ENCODE measurements at regions not wholly inside any gene's neighbourhood (a gene's known extent, or its start where the extent isn't known, plus 50 kb on each side); places are given as distances from the start of the nearest gene placed in this dataset.
"Not testable (repeated sequence)": the region's sequence is repeated elsewhere in the genome, so short reads cannot be mapped to it uniquely, and the experiment has no call there.

DNA sequence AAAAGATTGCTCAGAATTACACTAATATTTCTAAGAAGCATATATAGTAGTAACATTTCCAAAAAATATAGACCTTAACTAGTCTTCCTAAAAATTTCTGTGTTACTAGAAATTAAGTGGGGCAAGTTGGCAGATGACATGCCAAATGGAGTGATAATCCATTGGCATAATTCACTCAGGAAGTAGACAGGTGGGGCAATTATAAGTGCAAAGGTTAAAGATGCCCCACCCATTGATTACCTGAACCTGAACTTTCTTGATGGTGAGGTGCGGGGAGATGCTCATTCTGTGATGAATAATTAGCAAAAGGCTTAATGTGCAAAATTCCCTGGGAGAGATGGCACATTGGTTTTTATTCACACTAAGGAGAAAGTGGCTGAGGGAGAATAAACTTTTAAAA lies 145.8 kb upstream of the RASGEF1B start:
- DNase-seq, result no peak

DNA sequence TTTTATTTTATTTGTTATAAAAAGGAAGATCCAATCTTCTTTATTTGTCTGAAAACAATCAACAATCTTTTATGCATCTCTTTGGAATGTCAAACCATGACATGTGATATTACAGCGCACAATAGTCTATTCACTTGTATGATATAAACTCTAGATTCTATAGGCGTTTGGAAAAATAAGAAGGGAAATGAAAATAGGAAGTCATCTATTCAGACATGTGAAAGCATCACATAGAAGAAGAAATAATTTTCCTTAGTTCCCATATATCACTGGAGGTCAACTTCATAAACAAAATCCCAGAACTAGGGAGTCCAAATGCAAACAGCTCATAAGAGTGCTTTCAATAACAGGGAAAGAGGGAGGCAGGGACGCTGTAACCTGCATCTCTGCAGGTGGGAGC lies 139.5 kb upstream of the RASGEF1B start:
- no peak for DNase-seq

DNA sequence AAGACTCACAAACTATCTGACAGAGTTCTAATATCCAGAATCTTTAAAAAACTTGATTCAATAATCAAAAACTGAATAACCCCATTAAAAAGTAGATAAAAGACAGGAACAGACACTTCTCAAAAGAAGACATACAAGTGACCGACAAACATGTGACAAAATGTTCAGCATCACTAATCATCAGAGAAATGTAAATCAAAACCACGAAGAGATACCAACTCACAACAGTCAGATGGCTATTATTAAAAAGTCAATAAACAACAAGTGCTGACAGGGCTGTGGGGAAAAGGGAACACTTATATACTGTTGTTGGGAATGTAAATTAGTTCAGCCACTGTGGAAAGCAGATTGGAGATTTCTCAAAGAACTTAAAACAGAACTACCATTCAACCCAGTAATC lies 138.1 kb upstream of the RASGEF1B start:
- DNase-seq, result no peak

DNA sequence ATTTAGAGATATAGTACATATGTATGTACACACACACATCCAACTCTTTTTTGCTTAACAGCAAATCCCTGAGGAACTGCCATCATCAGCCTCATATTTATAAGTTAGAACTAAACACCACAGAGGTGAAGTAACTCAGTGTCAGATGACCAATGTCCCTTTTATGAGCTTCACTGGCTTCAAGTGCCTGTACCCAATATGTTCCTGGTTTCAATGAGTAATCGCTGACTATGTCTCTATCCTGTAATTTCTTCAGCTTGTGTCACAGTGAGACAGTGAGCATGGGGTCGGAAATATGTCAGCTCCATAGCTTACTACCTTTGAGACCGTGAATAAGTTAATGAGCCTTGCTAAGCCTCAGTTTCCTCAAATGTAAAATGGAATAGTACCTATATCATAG lies 136.2 kb upstream of the RASGEF1B start:
- DNase-seq, result no peak

DNA sequence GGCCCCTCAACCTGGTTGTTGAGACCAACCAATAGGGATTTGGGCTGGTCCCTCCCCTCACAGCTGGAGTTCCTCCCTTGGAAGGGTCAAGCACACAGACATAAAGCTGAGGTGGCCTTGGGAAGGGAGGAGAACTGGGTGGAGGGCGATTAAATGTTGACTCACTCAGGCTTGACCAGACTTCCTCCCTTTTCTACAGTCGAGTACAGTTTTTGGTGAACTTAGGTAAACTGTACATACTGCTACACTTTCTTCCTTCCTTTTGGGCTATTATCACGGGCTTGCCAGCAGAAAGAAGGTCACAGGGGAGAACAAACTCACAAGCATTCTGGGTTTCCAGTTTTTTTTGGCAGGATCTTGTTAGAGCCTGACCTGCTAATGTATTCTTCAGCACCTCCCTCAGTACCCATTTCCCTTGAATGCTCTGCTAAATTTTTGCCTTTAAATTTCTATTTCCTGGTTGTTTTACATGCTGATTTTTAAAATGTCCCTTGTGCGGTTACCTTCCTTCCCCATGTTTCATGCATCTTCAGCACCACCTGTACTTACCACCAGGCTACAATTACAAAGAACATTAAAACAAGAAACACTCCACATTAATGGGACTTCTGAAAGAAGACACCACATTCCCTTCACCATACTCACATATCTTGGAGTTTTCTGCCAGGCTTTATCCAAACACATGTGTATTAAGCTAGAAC lies 135.2 kb upstream of the RASGEF1B start:
- no peak for DNase-seq

DNA sequence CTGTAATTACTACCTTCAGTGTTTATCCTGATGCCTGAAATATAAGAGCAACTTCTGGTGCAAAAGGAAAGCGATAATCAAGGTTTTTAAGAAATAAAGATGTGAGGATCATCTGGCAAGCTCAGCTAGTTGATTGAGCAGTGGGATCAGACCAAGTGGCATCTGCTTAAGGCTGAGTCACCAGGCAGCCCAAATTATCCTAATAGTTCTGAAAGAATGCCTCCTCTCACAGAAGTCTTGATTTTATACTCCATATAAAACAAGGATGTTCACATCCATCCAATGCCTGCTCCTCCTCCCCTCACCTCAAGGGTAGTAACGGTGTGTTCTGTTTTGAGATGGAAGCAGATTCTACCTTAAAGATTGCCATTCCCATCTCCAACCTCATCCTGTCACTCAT lies 134.5 kb upstream of the RASGEF1B start:
- no peak for DNase-seq

DNA sequence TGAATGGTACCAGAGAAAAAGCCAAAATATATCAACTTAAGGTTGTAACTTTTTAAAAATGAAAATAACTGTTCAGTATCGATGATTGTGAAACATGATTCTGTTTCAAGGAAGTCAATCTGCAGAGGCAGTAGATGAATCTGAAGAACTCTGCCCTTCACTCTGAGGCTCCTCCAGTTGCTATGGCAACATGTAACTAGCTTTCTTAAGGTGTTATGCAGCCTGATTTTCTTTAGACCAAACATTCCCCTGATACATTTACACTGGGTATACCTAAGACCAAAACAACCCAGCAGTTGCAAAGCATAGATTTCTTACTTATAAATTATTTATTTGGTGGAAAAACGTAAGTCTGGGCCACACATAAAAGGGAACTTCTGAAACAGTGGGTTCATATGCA lies 133.6 kb upstream of the RASGEF1B start:
- no peak for DNase-seq

DNA sequence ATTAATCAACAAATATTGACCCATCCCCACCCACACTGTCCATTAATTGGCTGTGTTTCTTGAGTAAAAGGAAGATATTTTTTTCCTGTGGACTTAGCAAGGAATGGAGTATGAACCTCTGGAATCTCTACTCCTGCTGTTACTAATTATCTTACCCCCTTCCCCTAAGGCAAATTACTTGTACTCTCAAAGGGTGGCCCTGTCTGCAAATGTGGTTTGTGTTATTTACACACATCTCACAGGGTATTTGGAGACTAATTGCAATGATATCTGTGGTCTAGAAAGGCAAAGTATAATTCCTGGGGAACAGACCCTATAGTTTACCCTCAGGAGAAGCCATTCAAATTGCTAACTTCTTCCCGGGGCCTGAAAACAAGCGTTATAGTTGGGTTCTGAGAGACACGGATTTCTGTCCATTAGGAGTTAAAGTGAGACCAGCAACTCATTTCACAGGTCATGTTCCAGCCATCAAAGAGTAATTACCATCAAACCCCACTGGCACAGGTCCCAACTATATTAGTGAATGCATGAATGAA lies 133.0 kb upstream of the RASGEF1B start:
- DNase-seq, result no peak

DNA sequence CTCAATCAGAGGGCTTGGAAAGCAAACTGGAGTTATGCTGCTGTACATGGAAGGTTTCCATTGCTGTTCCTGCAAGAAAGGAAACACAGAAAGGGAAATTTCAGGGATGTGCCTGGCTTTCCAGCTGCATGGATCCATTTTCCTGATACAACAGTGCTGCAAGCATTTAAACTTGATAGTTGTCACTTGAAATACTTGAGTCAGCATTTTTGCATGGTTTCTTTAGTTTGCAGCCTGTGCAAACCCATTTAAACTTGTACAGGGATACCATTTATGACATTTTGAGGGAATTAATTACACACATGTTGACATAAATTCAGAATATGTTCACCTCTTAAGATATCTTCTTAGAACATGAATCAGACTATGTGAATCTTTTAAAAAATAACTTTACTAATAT lies 131.1 kb upstream of the RASGEF1B start:
- DNase-seq, result no peak

DNA sequence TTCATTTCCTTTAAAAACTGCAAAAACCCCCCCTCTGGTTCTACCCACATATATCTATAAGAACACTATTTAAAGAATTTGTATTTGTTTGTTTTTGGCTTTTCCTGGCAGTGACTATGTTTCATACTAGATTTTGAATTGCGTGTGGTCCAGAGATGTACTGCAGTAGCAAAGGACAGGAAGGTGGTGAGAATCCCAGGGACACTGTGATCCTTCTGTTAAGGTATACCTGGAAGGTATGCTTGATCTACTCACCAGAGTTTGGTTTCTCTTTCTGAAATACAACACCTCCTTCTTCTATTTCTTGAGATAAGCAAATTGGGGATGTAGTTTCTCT lies 129.6 kb upstream of the RASGEF1B start:
- no peak for DNase-seq

DNA sequence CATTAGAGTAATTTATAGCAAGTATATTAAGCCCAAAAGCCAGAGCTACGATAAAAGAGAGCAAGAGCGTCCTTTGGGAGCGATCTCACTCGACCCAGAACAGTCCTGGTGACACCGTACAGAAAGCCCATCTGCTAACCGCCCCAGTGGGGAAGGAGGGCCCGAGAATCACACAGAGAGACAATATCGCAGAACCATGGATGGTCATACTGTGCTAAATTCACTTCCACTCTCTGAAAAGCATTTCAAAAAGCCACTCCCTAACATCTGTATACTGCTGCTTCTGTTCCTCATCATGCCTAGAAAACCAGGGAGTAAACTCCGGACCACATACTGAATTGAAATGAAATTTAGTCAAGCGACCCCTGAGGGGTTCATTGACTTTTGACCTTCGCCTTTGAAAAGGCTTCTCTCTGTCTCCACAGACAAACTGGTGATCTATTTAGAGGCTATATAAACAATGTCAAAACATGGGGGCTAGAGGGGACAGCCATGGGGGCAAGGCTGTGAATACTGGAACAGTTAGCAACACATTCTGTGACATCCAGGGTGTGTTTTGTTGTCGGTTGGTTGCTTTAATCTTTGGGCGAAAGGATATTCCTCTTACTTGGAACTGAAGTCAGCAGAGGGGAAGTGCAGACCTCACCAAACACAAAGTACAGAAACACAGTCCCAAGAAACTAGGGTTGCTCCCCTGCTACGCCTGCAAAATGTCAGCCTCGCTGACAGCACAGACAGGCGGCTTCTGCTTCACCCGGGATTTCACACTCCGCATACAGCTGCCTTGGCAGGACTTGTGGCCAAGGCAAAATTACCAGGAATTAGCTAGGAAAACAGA lies 129.0 kb upstream of the RASGEF1B start:
- DNase-seq, result no peak

DNA sequence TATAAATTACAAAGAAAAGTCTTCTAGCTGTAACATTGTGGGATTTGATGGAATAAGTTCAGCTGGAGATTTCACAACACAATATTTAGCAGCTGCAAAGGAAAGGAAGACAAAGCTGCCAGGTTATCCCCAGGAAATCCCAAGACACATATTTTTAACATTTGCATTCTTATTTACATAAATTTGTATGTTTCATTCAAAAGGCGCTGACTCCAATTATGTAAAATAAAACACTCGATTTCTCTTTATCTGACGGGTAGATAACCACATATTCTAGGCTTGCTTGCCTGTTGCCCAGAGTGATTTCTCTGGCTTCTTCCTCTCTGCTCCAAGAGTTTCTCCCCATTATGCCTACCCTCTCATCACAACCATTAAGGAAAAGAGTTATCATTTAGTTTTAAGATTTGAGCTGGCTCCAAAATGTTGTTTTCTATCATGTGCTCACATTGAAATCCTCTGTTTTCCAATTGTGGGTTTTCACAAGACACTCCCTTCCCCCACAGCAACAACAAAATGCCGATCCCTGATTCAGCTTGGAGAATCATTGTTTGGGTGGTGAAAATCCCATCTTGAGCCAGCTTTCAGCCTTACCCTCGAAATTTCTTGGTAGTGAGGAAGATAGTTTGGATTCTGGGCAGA lies 128.2 kb upstream of the RASGEF1B start:
- DNase-seq, result no peak

DNA sequence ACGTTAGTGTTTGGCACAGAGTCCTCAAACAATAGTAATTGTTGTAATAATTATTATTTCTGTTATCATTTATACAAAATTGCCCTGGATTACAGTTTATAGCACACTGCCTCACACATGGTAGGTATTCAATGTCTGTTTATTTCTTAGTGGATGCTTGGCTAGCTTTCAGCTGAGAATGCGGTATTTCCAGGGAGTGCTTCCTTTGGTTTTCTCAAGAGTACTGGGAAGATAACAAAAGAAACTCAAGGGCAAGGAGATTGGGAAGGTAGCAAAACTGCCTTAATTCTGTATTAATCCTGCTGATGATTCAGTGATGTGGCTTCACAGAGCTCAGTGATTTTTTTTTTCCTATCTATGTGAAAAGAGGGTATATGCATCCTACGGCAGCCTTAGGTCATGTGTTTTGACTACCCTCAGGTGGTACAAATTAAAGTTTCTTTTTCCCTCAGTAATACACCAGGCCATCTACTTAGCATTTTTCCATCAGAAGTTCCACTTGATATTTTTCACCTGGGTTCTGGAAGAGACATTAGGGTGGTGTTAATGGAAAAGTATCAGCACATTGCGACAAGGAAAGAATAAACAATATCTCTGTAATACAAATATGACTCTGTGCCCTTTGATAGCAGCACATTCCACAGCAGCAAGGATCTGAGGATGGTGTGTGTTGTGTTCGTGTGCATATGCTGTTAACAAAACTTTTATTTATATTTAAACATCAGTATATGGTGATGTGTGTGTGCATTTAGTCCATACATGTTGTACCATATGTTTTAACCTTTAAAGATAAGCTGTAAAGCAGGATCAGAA lies 124.3 kb upstream of the RASGEF1B start:
- DNase-seq, result no peak

DNA sequence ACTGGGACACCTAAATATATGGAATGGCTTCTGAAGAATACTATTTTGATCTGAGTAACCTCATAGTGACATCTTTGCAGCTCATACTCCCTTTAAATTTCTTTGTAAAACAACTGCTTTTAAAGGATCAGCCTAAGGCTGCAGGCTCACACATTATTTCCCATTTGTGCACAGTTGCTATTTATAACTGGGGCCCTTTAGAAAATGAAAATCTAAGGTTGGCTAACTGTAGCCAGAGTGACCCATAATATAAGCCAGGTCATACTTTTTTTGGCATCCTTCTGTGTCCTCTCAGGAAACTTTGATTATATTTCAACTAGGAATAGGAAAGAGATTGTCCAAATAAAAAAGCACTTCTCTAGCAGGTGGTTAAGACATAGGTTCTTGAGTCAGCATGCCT lies 123.6 kb upstream of the RASGEF1B start:
- no peak for DNase-seq

DNA sequence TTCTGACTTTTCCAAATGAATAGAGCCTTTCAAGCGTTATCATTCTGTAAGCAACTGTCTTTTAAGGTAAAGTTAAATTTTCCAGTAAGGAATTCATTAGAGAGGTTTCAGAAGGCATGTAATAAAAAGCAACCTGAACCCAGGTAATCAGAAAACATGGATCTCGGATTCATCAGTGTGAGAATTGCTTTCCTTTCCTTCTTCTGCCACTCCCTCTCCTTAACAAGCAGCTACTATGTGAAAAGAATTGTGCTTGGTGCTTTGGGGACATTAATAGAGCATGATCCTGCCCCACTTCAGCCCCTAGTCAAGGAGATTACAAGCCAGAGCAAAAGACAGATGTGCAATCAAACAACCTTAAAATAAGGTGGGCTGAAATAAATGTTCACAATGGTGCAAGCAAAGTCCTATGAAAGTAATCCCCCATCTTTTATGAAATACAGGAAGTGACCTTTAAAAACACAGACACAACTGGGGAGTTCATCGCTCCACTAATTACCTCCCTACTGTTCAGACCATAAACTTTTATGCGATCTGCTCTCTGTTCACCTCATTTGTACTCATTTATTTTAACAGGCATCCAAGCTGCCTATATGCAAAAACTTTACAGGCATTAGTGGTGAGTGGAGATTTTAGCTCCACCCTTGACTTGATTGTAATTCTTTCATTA lies 122.9 kb upstream of the RASGEF1B start:
- no peak for DNase-seq

DNA sequence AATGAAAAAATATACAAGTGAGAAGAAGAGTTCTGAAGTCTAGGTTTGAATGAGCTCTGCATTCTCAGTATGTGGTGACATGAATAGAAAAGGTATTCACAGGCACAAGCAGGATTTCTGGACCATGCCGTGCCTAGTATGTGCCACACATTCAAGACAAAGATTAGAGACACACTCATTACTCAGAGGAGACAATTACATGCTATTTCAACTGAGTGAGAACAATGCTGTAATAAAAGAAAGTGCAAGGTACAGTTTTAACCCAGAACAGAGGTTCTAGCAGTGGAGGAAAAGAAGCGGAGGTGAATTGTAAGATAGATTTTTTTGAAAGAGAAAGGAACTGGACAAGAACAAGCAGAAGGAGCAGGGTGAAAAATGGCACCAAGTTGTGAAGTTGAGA lies 121.0 kb upstream of the RASGEF1B start:
- DNase-seq, result no peak

DNA sequence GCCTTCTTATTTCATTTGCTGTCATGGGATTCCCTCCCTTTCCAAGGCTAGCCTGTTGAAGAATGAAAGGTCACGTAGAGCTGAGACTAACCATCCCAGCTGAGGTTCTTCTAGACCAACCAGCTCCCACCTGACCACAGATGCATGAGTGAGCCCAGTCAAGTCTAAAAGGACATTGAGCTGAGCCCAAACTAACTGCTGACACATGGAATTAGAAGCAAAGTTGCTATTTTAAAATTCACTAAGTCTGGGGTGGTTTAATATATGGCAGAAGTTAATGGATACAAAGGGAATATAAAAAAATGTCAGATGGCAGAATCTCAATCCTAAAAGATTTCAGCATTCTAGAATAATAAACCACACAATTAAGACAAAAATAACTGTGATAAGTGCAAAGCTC lies 118.9 kb upstream of the RASGEF1B start:
- DNase-seq, result no peak

DNA sequence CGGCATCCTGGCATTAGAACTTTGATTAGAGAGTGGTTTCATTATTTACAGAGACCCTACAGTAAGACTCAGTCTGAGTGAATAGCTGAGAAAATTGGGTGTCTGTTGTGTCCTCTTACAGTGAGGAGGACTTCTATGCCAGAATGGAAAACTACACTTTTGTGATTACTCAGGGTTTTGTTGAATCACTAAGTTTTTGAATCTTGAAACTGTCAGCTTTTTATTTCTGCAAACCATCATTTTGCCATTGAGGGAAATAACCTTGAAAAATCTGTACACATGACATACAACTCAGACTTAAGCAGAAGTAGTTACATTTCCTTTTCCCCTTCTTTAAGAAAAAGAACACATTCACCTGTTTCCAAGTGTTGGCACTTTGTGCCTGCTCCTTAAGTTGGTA lies 117.6 kb upstream of the RASGEF1B start:
- DNase-seq, result no peak

DNA sequence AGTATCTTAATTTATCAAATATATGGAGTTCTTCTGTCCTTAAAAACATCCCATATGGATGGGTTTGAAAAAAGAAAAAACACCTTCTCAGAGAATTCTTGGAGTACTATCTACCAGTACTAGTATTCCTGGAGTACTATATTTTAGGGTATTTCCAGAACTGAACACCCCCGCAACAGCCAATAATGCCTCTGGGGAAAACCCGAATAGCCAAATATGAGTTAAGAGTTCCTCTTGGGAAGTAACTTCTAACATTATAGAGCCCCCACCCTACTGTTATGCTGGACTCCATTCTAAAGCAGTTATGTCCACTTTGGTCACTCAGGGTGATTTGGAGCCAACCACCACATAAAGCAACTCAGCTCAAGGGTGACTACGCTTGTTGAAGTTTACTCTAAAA lies 115.0 kb upstream of the RASGEF1B start:
- DNase-seq, result no peak

DNA sequence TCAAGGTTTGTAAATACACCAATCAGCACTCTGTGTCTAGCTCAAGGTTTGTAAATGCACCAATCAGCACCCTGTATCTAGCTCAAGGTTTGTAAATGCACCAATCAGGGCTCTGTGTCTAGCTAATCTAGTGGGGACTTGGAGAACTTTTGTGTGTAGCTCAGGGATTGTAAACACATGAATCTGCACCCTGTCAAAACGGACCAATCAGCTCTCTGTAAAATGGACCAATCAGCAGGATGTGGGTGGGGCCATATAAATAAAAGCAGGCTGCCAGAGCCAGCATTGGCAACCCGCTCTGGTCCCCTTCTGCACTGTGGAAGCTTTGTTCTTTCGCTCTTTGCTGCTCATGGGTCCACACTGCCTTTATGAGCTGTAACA lies 109.3 kb upstream of the RASGEF1B start:
- DNase-seq, result not testable (repeated sequence)

DNA sequence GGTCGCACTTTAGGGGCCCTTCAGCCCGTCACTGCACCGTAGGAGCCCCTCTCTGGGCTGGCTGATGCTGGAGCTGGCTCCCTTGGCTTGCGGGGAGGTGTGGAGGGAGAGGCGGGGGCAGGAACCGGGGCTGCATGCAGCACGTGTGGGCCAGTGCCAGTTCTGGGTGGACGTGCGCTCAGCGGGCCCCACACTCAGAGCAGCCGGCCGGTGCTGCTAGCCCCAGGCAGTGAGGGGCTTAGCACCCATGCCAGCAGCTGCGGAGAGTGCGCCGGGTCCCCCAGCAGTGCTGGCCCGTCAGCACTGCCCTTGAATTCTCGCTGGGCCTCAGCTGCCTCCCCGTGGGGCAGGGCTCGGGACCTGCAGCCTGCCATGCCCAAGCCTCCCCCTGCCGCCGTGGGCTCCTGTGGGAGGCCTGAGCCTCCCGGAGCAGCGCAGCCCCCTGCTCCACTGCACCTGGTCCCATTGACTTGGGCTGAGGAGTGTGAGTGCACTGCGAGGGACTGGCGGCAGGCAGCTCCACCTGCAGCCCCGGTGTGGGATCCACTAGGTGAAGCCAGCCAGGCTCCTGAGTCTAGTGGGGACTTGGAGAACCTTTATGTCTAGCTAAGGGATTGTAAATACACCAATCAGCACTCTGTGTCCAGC lies 108.8 kb upstream of the RASGEF1B start:
- DNase-seq, result no peak

DNA sequence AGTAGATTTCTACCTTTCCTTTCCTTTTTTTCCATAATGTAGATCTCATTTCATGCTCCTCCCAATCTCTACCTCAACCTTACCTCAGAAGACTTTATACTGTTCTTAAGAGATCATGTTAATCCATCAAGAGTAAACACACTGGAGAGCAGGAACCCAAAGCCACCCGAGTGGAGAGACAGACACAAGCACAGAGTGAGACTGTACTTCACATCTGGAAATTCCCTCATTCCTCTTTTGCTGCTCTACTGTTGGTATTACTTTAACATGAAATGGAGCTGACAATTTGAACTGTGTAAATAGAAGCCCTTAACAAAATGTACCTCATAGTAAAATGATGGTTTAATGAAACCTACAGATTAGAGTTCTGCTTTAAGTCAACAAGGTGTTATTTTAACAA lies 105.7 kb upstream of the RASGEF1B start:
- DNase-seq, result no peak

All from CD4-positive, alpha-beta T cell treated with Interleukin-17A for 4 hours (primary cell).